ENCODE measurements at regions not wholly inside any gene's neighbourhood (a gene's known extent, or its start where the extent isn't known, plus 50 kb on each side); places are given as distances from the start of the nearest gene placed in this dataset.

- FAIRE-seq (no peak), DNase-seq (ENCODE audit: low read depth, low spot score) (no peak)
- H3K27me3 ChIP-seq (ENCODE audit: control insufficient read depth in 2 of 2, insufficient read depth in 2 of 2, low read length in 2 of 2), result no peaks in the 10 kb centered on the region
- H3K79me2 ChIP-seq (ENCODE audit: control insufficient read depth, insufficient read depth, low read length), result no peaks in the 10 kb centered on the region
- intact Hi-C loops (cut with micrococcal nuclease) (no loop called here), dilution Hi-C loops (cut with MboI; ENCODE audit: extremely low pct_ligation_motif_present, low sequenced_read_pairs) (no loop called here)
- H3K9me1 ChIP-seq (replicated peaks; ENCODE audit: control insufficient read depth, extremely low read depth, insufficient read depth, low read length), result no peaks in the 10 kb centered on the region
- ChIA-PET CTCF (no interaction called here), POLR2A (no interaction called here)
- H4K20me1 ChIP-seq (replicated peaks; ENCODE audit: control insufficient read depth, extremely low read depth, insufficient read depth, low read length), result no peaks in the 10 kb centered on the region
- TF ChIP-seq EZH2 (IDR thresholded peaks at IDR 0.05; ENCODE audit: borderline replicate concordance, low read depth, low read length, severe bottlenecking) (no peak), FOS (IDR thresholded peaks at IDR 0.05; ENCODE audit: borderline replicate concordance, insufficient read depth, low read length) (no peak), CTCF (IDR thresholded peaks at IDR 0.05; ENCODE audit: extremely low read depth in 1 of 2, insufficient read depth in 1 of 2, low read depth in 1 of 2, low read length in 2 of 2) (no peak), POLR2AphosphoS5 (IDR thresholded peaks at IDR 0.05; ENCODE audit: insufficient read depth, low read depth, low read length) (no peak), MYC (IDR thresholded peaks at IDR 0.05; ENCODE audit: low read depth, low read length) (no peak), MAX (IDR thresholded peaks at IDR 0.05; ENCODE audit: insufficient read depth, insufficient read length) (no peak), POLR2A (IDR thresholded peaks at IDR 0.05; ENCODE audit: low read depth, low read length) (no peak)
- H2AFZ ChIP-seq (ENCODE audit: low read depth, low read length), result no peak overlapping the region
- H3K4me3 ChIP-seq (replicated peaks in 1 of 3; ENCODE audit: insufficient read depth in 1 of 3, low read depth in 1 of 3, low read length in 3 of 3), result no peak overlapping the region
- no peaks in the 10 kb centered on the region for H3K36me3 ChIP-seq (ENCODE audit: control insufficient read depth in 2 of 2, extremely low read depth in 1 of 2, insufficient read depth in 2 of 2, low read length in 2 of 2)
- no peak overlapping the region for H3K9ac ChIP-seq (replicated peaks; ENCODE audit: extremely low read depth, insufficient read depth, low read length)
- H3K9me3 ChIP-seq (replicated peaks; ENCODE audit: control insufficient read depth, insufficient read depth, low read length), result no peaks in the 10 kb centered on the region
- H3K4me1 ChIP-seq (ENCODE audit: control insufficient read depth, extremely low read depth, insufficient read depth, low read length), result no peaks in the 10 kb centered on the region
- no peak overlapping the region for H3K4me2 ChIP-seq (ENCODE audit: insufficient read depth, low read length)
- no TSS peak for BruUV-seq (replicated peaks)
- no peak overlapping the region for H3K27ac ChIP-seq (ENCODE audit: insufficient read depth, low read depth, low read length)
Observed at GRCh38 chr4:117378942-117379341, 293.6 kb upstream of the TRAM1L1 start.

GRCh38 chr4:117383468-117383867 lies 298.1 kb upstream of the TRAM1L1 start:
- H3K9me1 ChIP-seq (replicated peaks; ENCODE audit: control insufficient read depth, extremely low read depth, insufficient read depth, low read length), result no peaks in the 10 kb centered on the region
- no peak overlapping the region for H3K4me2 ChIP-seq (ENCODE audit: insufficient read depth, low read length)
- BruUV-seq (replicated peaks), result no TSS peak
- H4K20me1 ChIP-seq (replicated peaks; ENCODE audit: control insufficient read depth, extremely low read depth, insufficient read depth, low read length), result no peaks in the 10 kb centered on the region
- no peak overlapping the region for H2AFZ ChIP-seq (ENCODE audit: low read depth, low read length)
- DNase-seq (ENCODE audit: low read depth, low spot score) (no peak), FAIRE-seq (no peak)
- no peaks in the 10 kb centered on the region for H3K36me3 ChIP-seq (ENCODE audit: control insufficient read depth in 2 of 2, extremely low read depth in 1 of 2, insufficient read depth in 2 of 2, low read length in 2 of 2)
- dilution Hi-C loops (cut with MboI; ENCODE audit: extremely low pct_ligation_motif_present, low sequenced_read_pairs) (no loop called here), intact Hi-C loops (cut with micrococcal nuclease) (no loop called here)
- no peak overlapping the region for H3K27ac ChIP-seq (ENCODE audit: insufficient read depth, low read depth, low read length)
- H3K9ac ChIP-seq (replicated peaks; ENCODE audit: extremely low read depth, insufficient read depth, low read length), result no peak overlapping the region
- ChIA-PET CTCF (no interaction called here), POLR2A (no interaction called here)
- TF ChIP-seq JUN (IDR thresholded peaks at IDR 0.05; ENCODE audit: borderline replicate concordance, insufficient read depth, insufficient read length, low read depth), result no peak
- TF ChIP-seq MYC (IDR thresholded peaks at IDR 0.05; ENCODE audit: low read depth, low read length), result no peak
- no peak for TF ChIP-seq POLR2AphosphoS5 (IDR thresholded peaks at IDR 0.05; ENCODE audit: insufficient read depth, low read depth, low read length)
- TF ChIP-seq MAX (IDR thresholded peaks at IDR 0.05; ENCODE audit: insufficient read depth, insufficient read length), result no peak
- TF ChIP-seq CTCF (IDR thresholded peaks at IDR 0.05; ENCODE audit: extremely low read depth in 1 of 2, insufficient read depth in 1 of 2, low read depth in 1 of 2, low read length in 2 of 2), result no peak
- TF ChIP-seq GATA2 (IDR thresholded peaks at IDR 0.05; ENCODE audit: insufficient read depth, insufficient read length, low read depth, low read length), result no peak
- no peak for TF ChIP-seq FOS (IDR thresholded peaks at IDR 0.05; ENCODE audit: borderline replicate concordance, insufficient read depth, low read length)
- TF ChIP-seq EZH2 (IDR thresholded peaks at IDR 0.05; ENCODE audit: borderline replicate concordance, low read depth, low read length, severe bottlenecking), result no peak
- no peak for TF ChIP-seq POLR2A (IDR thresholded peaks at IDR 0.05; ENCODE audit: low read depth, low read length)
- H3K9me3 ChIP-seq (replicated peaks; ENCODE audit: control insufficient read depth, insufficient read depth, low read length), result no peaks in the 10 kb centered on the region
- H3K79me2 ChIP-seq (ENCODE audit: control insufficient read depth, insufficient read depth, low read length), result no peaks in the 10 kb centered on the region
- H3K4me3 ChIP-seq (replicated peaks in 1 of 3; ENCODE audit: insufficient read depth in 1 of 3, low read depth in 1 of 3, low read length in 3 of 3), result no peak overlapping the region
- H3K27me3 ChIP-seq (ENCODE audit: control insufficient read depth in 2 of 2, insufficient read depth in 2 of 2, low read length in 2 of 2), result no peaks in the 10 kb centered on the region
- H3K4me1 ChIP-seq (ENCODE audit: control insufficient read depth, extremely low read depth, insufficient read depth, low read length), result no peaks in the 10 kb centered on the region
